ENCODE measurements at regions not wholly inside any gene's neighbourhood (a gene's known extent, or its start where the extent isn't known, plus 50 kb on each side); places are given as distances from the start of the nearest gene placed in this dataset.

- H3K4me3 ChIP-seq (ENCODE audit: extremely low read depth in 1 of 4, insufficient read depth in 2 of 4, low read depth in 3 of 4, low read length in 4 of 4): no peak overlapping the region
- H2AK5ac ChIP-seq (ENCODE audit: low read depth, low read length): no peak overlapping the region
- CTCF ChIA-PET (ENCODE audit: partially characterized antibody): interaction anchor here (0.8 kb wide), 1 partner anchor 18 kb away, joined by 3 read pairs; no protein-coding TSS in a partner anchor
- peak overlapping the region; percentile 37; the same call in 1 of the 2 replicates for H2AFZ ChIP-seq (ENCODE audit: low read length)
- DNase-seq (ENCODE audit: low read depth in 1 of 2, low spot score in 2 of 2) (no peak), FAIRE-seq (no peak)
- POLR2A ChIA-PET (ENCODE audit: partially characterized antibody): no interaction called here
- H3K36me3 ChIP-seq (ENCODE audit: control insufficient read depth in 2 of 4, insufficient read depth in 4 of 4, low read length in 3 of 4): no peaks in the 10 kb centered on the region; a peak in 1 of 8 replicates
- H2BK12ac ChIP-seq (ENCODE audit: low read depth, low read length): no peak overlapping the region
- no peak overlapping the region for H3K14ac ChIP-seq (ENCODE audit: insufficient read length)
- H4K20me1 ChIP-seq (replicated peaks in 1 of 2; ENCODE audit: control insufficient read depth in 1 of 2, insufficient read depth in 2 of 2, low read length in 2 of 2): no peaks in the 10 kb centered on the region
- H3K9ac ChIP-seq (replicated peaks in 1 of 4; ENCODE audit: extremely low read depth in 1 of 4, low read depth in 3 of 4, low read length in 3 of 4): no peak overlapping the region
- H4K91ac ChIP-seq (replicated peaks; ENCODE audit: insufficient read length, low read length): no peak overlapping the region
- H3K27ac ChIP-seq (ENCODE audit: low read depth, low read length): no peak overlapping the region
- no peaks in the 10 kb centered on the region for H3K79me1 ChIP-seq (ENCODE audit: low read depth, low read length)
- no peak for TF ChIP-seq RXRA (IDR thresholded peaks at IDR 0.05; ENCODE audit: insufficient read depth, low read depth, low read length)
- TF ChIP-seq EZH2 (IDR thresholded peaks at IDR 0.05; ENCODE audit: low read depth, low read length, severe bottlenecking): no peak
- no peak for TF ChIP-seq ZNF274 (IDR thresholded peaks at IDR 0.05; ENCODE audit: borderline replicate concordance, extremely low read depth, low read length)
- TF ChIP-seq BACH1 (IDR thresholded peaks at IDR 0.05; ENCODE audit: low read length): no peak
- no peak for TF ChIP-seq CBX8 (IDR thresholded peaks at IDR 0.05; ENCODE audit: borderline replicate concordance, low read depth, low read length)
- H3K18ac ChIP-seq (ENCODE audit: extremely low read depth, low read length): no peak overlapping the region
- H2BK5ac ChIP-seq (ENCODE audit: low read depth, low read length): no peak overlapping the region
- H4K8ac ChIP-seq (ENCODE audit: extremely low read depth, insufficient read depth, low read length): no peak overlapping the region
- H2BK15ac ChIP-seq (ENCODE audit: low read length): no peak overlapping the region
- H3K27me3 ChIP-seq (replicated peaks in 1 of 4; ENCODE audit: control insufficient read depth in 3 of 4, extremely low read depth in 1 of 4, insufficient read depth in 3 of 4, low read length in 3 of 4): no peaks in the 10 kb centered on the region
- no peak overlapping the region for H3K56ac ChIP-seq (replicated peaks; ENCODE audit: insufficient read length, low read depth, low read length)
- H4K5ac ChIP-seq (ENCODE audit: insufficient read length, low read depth, low read length): no peak overlapping the region
- 91% methylated on average over 12 of the region's 12 CpGs; no CpG with 5 or more reads in 1 of the 2 experiments for WGBS, 2 experiments (ENCODE audit: extremely low coverage in 1 of 2, insufficient coverage in 1 of 2, insufficient read length in 1 of 2, insufficient replicate concordance in 2 of 2, low coverage in 1 of 2, low lambda C conversion rate in 2 of 2, missing lambda C conversion rate in 1 of 2)
- H3K4me1 ChIP-seq (replicated peaks in 1 of 4; ENCODE audit: control insufficient read depth in 3 of 4, insufficient read depth in 4 of 4, low read length in 3 of 4): no peaks in the 10 kb centered on the region
- H3K4ac ChIP-seq (replicated peaks; ENCODE audit: insufficient read length, low read depth, low read length): no peak overlapping the region
- H3K9me3 ChIP-seq (ENCODE audit: insufficient read depth in 2 of 2, low read depth in 1 of 2, low read length in 1 of 2): peaks cover 0 to 2% of the 10 kb centered on the region in 2 experiments; a peak in 2 of 4 replicates
- no peak overlapping the region for H3K4me2 ChIP-seq (ENCODE audit: insufficient read depth in 1 of 2, low read depth in 2 of 2, low read length in 2 of 2)
- H3K23ac ChIP-seq (ENCODE audit: insufficient read length): no peak overlapping the region
- no peaks in the 10 kb centered on the region for H3K79me2 ChIP-seq (ENCODE audit: control insufficient read depth in 1 of 2, insufficient read depth in 2 of 2, low read length in 2 of 2)
- H2BK120ac ChIP-seq (replicated peaks; ENCODE audit: low read depth, low read length): no peak overlapping the region
- no peaks in the 10 kb centered on the region for H3K23me2 ChIP-seq (ENCODE audit: low read depth, low read length)
- H2BK20ac ChIP-seq (ENCODE audit: low read length): no peak overlapping the region
These were observed 425.8 kb upstream of the NRP1 start for GRCh38 chr10:33760056-33760943.

Measured in H1 (cell line).